Stomach (tissue), 8 donors: ENCODE measurements at regions not wholly inside any gene's neighbourhood (a gene's known extent, or its start where the extent isn't known, plus 50 kb on each side); places are given as distances from the start of the nearest gene placed in this dataset.

Source experiments
- DNase-seq, 2 donors: peaks; one replicate each; pipeline versions ENCODE4 v3.0.0 to v3.0.0-alpha.2; 2013 to 2019
- H3K27ac ChIP-seq, 5 donors: fragments of 200-600 bp in 4 of 5; sonication (generic) in 4 of 5; one replicate each; pipeline ENCODE4 v1.5.1; 2013 to 2019; ENCODE audit warnings: mild to moderate bottlenecking in 1 of 5, moderate library complexity in 1 of 5
- H3K27me3 ChIP-seq, 3 donors: fragments of 200-600 bp; sonication (generic); one replicate each; pipeline ENCODE4 v1.5.1; 2017 to 2019; ENCODE audit warnings: mixed run types in 1 of 3
- H3K36me3 ChIP-seq, 4 donors: fragments of 200-600 bp; sonication (generic); 1 replicate in 3 of 4; 2 replicates in 1 of 4; pipeline ENCODE4 v1.5.1; 2016 to 2019
- H3K4me1 ChIP-seq, 4 donors: fragments of 200-600 bp; sonication (generic); one replicate each; pipeline ENCODE4 v1.5.1; 2016 to 2019
- H3K4me3 ChIP-seq, 4 donors: fragments of 200-600 bp; sonication (generic) in 3 of 4; one replicate each; pipeline ENCODE4 v1.5.1; 2016 to 2019; ENCODE audit warnings: mild to moderate bottlenecking in 1 of 4
- H3K9me3 ChIP-seq, 4 donors: fragments of 200-600 bp; sonication (generic); one replicate each; pipeline ENCODE4 v1.5.1; 2016 to 2019
- CTCF ChIP-seq, 7 experiments: fragments of 450-650 bp in 4 of 7; fragments of 200-600 bp in 3 of 7; sonication (generic) in 3 of 7; IDR thresholded peaks; one replicate each; pipeline ENCODE4 v1.5.1; 2016 to 2019; ENCODE audit warnings: antibody characterized with exemption in 7 of 7, control low read depth in 2 of 7, mild to moderate bottlenecking in 1 of 7
- EP300 ChIP-seq: sonication (generic); formaldehyde crosslinking; IDR thresholded peaks from one replicate; pipeline ENCODE4 v1.6.1; 2017; ENCODE audit warnings: antibody characterized with exemption
- POLR2A ChIP-seq, 4 donors: fragments of 450-650 bp; IDR thresholded peaks; one replicate each; pipeline ENCODE4 v1.6.1; 2016; ENCODE audit warnings: antibody characterized with exemption in 4 of 4, control low read depth in 2 of 4, mild to moderate bottlenecking in 1 of 4, moderate library complexity in 1 of 4
- POLR2AphosphoS5 ChIP-seq, 3 donors: sonication (generic); formaldehyde crosslinking; IDR thresholded peaks; one replicate each; pipeline ENCODE4 v1.6.1; 2016; ENCODE audit warnings: antibody characterized with exemption in 3 of 3
- WGBS, 5 donors: extraction: QIAGEN DNeasy Blood & Tissue Kit in 3 of 5; methylation state at CpG; one replicate each; pipeline versions ENCODE4 v1.1.5 to v1.1.7; 2013 to 2018; 5-methylcytosine and 5-hydroxymethylcytosine counted together
- intact Hi-C: fragments of 100-400 bp; cut with DNase I; formaldehyde crosslinking; loops from one replicate; pipeline ENCODE4 v1.15.1; 2023; ENCODE audit warnings: low total_unique reads
- donor health status: healthy with polysubstance abuse.
- donor health status: Bipolar disorder and iron deficiency.
- donor health status: healthy.

- 77 to 91% (median 83%) methylated on average over 5 to 6 of the region's 6 CpGs for WGBS, 5 donors
- no peak for DNase-seq
- Histone ChIP-seq H3K9me3 (no peaks in the 10 kb centered on the region), H3K27ac (no peak overlapping the region), H3K4me3 (no peak overlapping the region), H3K27me3 (peaks cover 0 to 66% (median 4%) of the 10 kb centered on the region in 3 donors), H3K36me3 (no peaks in the 10 kb centered on the region), H3K4me1 (no peaks in the 10 kb centered on the region)
- intact Hi-C loops, result no loop called here
- no peak for TF ChIP-seq EP300
- TF ChIP-seq POLR2A (IDR thresholded peaks at IDR 0.05), result no peak
- no peak for TF ChIP-seq CTCF (IDR thresholded peaks at IDR 0.05)
- no peak for TF ChIP-seq POLR2AphosphoS5 (IDR thresholded peaks at IDR 0.05)
Observed at GRCh38 chr5:2166979-2167377, 284.3 kb upstream of the IRX4 start.

- WGBS, 5 donors, result 68 to 85% (median 82%) methylated on average over 12 to 17 of the region's 17 CpGs
- TF ChIP-seq EP300 (no peak), POLR2A (IDR thresholded peaks at IDR 0.05) (no peak), POLR2AphosphoS5 (IDR thresholded peaks at IDR 0.05) (no peak), CTCF (IDR thresholded peaks at IDR 0.05) (no peak)
- no peak overlapping the region for H3K4me3 ChIP-seq
- no peaks in the 10 kb centered on the region for H3K9me3 ChIP-seq
- no peak for DNase-seq
- no peaks in the 10 kb centered on the region for H3K36me3 ChIP-seq
- H3K27ac ChIP-seq, result no peak overlapping the region
- H3K4me1 ChIP-seq, result no peaks in the 10 kb centered on the region
- peaks cover 0 to 60% (median 4%) of the 10 kb centered on the region in 3 donors for H3K27me3 ChIP-seq
- intact Hi-C loops, result no loop called here
Observed at GRCh38 chr5:2166306-2166978, 283.7 kb upstream of the IRX4 start.

- intact Hi-C loops, result no loop called here
- Histone ChIP-seq H3K9me3 (no peaks in the 10 kb centered on the region), H3K36me3 (no peaks in the 10 kb centered on the region), H3K4me1 (no peaks in the 10 kb centered on the region), H3K27me3 (peaks cover 0 to 54% (median 4%) of the 10 kb centered on the region in 3 donors), H3K4me3 (no peak overlapping the region), H3K27ac (no peak overlapping the region)
- 61 to 82% (median 75%) methylated on average over 8 to 11 of the region's 11 CpGs for WGBS, 5 donors
- TF ChIP-seq EP300, result no peak
- no peak for TF ChIP-seq CTCF (IDR thresholded peaks at IDR 0.05)
- TF ChIP-seq POLR2A (IDR thresholded peaks at IDR 0.05), result no peak
- TF ChIP-seq POLR2AphosphoS5 (IDR thresholded peaks at IDR 0.05), result no peak
- no peak for DNase-seq
Observed at GRCh38 chr5:2165615-2166305, 283.0 kb upstream of the IRX4 start.

- H3K36me3 ChIP-seq, result no peaks in the 10 kb centered on the region
Observed at GRCh38 chr5:2165203-2165602, 282.5 kb upstream of the IRX4 start.

More at GRCh38 chr5:2165203-2165602, 282.5 kb upstream of the IRX4 start:
- Histone ChIP-seq H3K4me1 (no peaks in the 10 kb centered on the region), H3K27me3 (peaks cover 0 to 48% (median 2%) of the 10 kb centered on the region in 3 donors), H3K27ac (no peak overlapping the region), H3K4me3 (no peak overlapping the region), H3K9me3 (no peaks in the 10 kb centered on the region)
- 63 to 75% (median 71%) methylated on average over 14 to 15 of the region's 15 CpGs for WGBS, 5 donors
- DNase-seq, result no peak
- intact Hi-C loops, result no loop called here
- no peak for TF ChIP-seq CTCF (IDR thresholded peaks at IDR 0.05)
- no peak for TF ChIP-seq POLR2AphosphoS5 (IDR thresholded peaks at IDR 0.05)
- no peak for TF ChIP-seq POLR2A (IDR thresholded peaks at IDR 0.05)
- TF ChIP-seq EP300, result no peak
